ENCODE measurements at regions not wholly inside any gene's neighbourhood (a gene's known extent, or its start where the extent isn't known, plus 50 kb on each side); places are given as distances from the start of the nearest gene placed in this dataset.

GRCh38 chr16:27730661-27731210 is 180.8 kb downstream of the KATNIP start:
- Histone ChIP-seq H3K4me3 (replicated peaks in 1 of 2; ENCODE audit: low read depth in 1 of 2, low read length in 2 of 2) (no peak overlapping the region), H3K27ac (ENCODE audit: low read depth, low read length) (no peak overlapping the region), H3K79me2 (ENCODE audit: insufficient read depth, low read length) (no peaks in the 10 kb centered on the region), H3K27me3 (ENCODE audit: insufficient read depth, low read length) (no peaks in the 10 kb centered on the region), H3K9ac (ENCODE audit: low read length) (no peak overlapping the region), H2AFZ (ENCODE audit: low read depth, low read length, poor library complexity, severe bottlenecking) (no peak overlapping the region), H3K4me1 (ENCODE audit: control insufficient read depth in 1 of 2, insufficient read depth in 2 of 2, low read length in 2 of 2) (no peaks in the 10 kb centered on the region), H4K20me1 (ENCODE audit: insufficient read depth) (no peaks in the 10 kb centered on the region), H3K36me3 (ENCODE audit: control insufficient read depth in 1 of 2, insufficient read depth in 2 of 2, low read length in 2 of 2) (no peaks in the 10 kb centered on the region; a peak in 1 of 4 replicates), H3K4me2 (ENCODE audit: low read length) (no peak overlapping the region), H3K9me2 (ENCODE audit: insufficient read depth) (no peaks in the 10 kb centered on the region), H3K9me3 (ENCODE audit: control insufficient read depth in 1 of 2, insufficient read depth in 1 of 2, low read depth in 1 of 2, low read length in 2 of 2) (no peaks in the 10 kb centered on the region)
- TF ChIP-seq SIN3A (IDR thresholded peaks at IDR 0.05; ENCODE audit: low read depth): no peak
- no peak for TF ChIP-seq REST (IDR thresholded peaks at IDR 0.05; ENCODE audit: low read depth)
- TF ChIP-seq CTCF (IDR thresholded peaks at IDR 0.05 in 2 of 3, conservative IDR thresholded peaks at IDR 0.05 in 1 of 3; ENCODE audit: borderline replicate concordance in 1 of 3, insufficient read depth in 1 of 3, low read depth in 2 of 3, low read length in 2 of 3): no peak
- no peak for TF ChIP-seq ELF1 (IDR thresholded peaks at IDR 0.05; ENCODE audit: borderline replicate concordance, low read depth)
- no peak for TF ChIP-seq ZFX (IDR thresholded peaks at IDR 0.05)
- TF ChIP-seq CEBPB (IDR thresholded peaks at IDR 0.05; ENCODE audit: low read depth): no peak
- TF ChIP-seq POLR2AphosphoS5 (IDR thresholded peaks at IDR 0.05; ENCODE audit: low read depth, low read length): no peak
- TF ChIP-seq CBX3 (IDR thresholded peaks at IDR 0.05; ENCODE audit: low read depth): no peak
- no peak for TF ChIP-seq EGR1 (IDR thresholded peaks at IDR 0.05; ENCODE audit: low read depth)
- no peak for TF ChIP-seq ZNF274 (IDR thresholded peaks at IDR 0.05; ENCODE audit: low read depth, low read length)
- intact Hi-C loops (cut with micrococcal nuclease): no loop called here
- DNase-seq (ENCODE audit: low read depth, low spot score): no peak
- no peak for ATAC-seq
- RAD21 ChIA-PET (ENCODE audit: low non-redundant PET in 1 of 2, low total read pairs in 2 of 2, uncharacterized antibody in 2 of 2, unreplicated experiment in 2 of 2): no interaction called here
- BruUV-seq (replicated peaks): no TSS peak
- CTCF ChIA-PET: no interaction called here
- POLR2A ChIA-PET: no interaction called here
